Naive B cell (primary cell): ENCODE measurements at regions not wholly inside any gene's neighbourhood (a gene's known extent, or its start where the extent isn't known, plus 50 kb on each side); places are given as distances from the start of the nearest gene placed in this dataset.

Experiments
- ATAC-seq, 2 donors: fragments of 150-1000 bp; cut with Tn5 transposase; 2 replicates each; pipeline ENCODE4 v1.10.0; 2021; ENCODE audit warnings: low read depth in 2 of 2, mild to moderate bottlenecking in 2 of 2, moderate library complexity in 2 of 2
- DNase-seq: peaks from one replicate; pipeline ENCODE4 v3.0.0; 2022
- H3K27ac Mint-ChIP-seq, 6 donors: one replicate each; pipeline ENCODE4 v1.8.0; 2020 to 2022; ENCODE audit warnings: mild to moderate bottlenecking in 6 of 6, mixed read lengths in 6 of 6, moderate library complexity in 5 of 6, inconsistent platforms in 2 of 6
- H3K27me3 Mint-ChIP-seq, 3 donors: one replicate each; pipeline ENCODE4 v1.8.0; 2021 to 2022; ENCODE audit warnings: mixed read lengths in 3 of 3, mild to moderate bottlenecking in 1 of 3
- H3K36me3 Mint-ChIP-seq, 2 donors: one replicate each; pipeline ENCODE4 v1.8.0; 2020 to 2022; ENCODE audit warnings: mixed read lengths in 2 of 2, inconsistent platforms in 1 of 2, mild to moderate bottlenecking in 1 of 2
- H3K4me1 Mint-ChIP-seq, 3 donors: one replicate each; pipeline ENCODE4 v1.8.0; 2020 to 2022; ENCODE audit warnings: mixed read lengths in 3 of 3, inconsistent platforms in 1 of 3, mild to moderate bottlenecking in 1 of 3, moderate library complexity in 1 of 3
- H3K4me3 Mint-ChIP-seq, 8 donors: one replicate each; pipeline ENCODE4 v1.8.0; 2020 to 2022; ENCODE audit warnings: mild to moderate bottlenecking in 8 of 8, mixed read lengths in 8 of 8, moderate library complexity in 8 of 8, inconsistent platforms in 2 of 8
- H3K9me3 Mint-ChIP-seq, 7 donors: one replicate each; pipeline ENCODE4 v1.8.0; 2020 to 2022; ENCODE audit warnings: mixed read lengths in 7 of 7, mild to moderate bottlenecking in 5 of 7, inconsistent platforms in 2 of 7, moderate library complexity in 1 of 7

GRCh38 chr2:12081481-12082210, 335.2 kb downstream of the LPIN1 start:
- Mint-ChIP-seq H3K27ac (no peak overlapping the region), H3K27me3 (no peaks in the 10 kb centered on the region), H3K4me1 (peaks cover 22 to 34% (median 26%) of the 10 kb centered on the region in 3 donors), H3K4me3 (no peak overlapping the region), H3K36me3 (no peaks in the 10 kb centered on the region), H3K9me3 (peaks cover 0 to 4% (median 0%) of the 10 kb centered on the region in 7 donors)
- DNase-seq (no peak), ATAC-seq (no peak)

GRCh38 chr2:12083081-12083581, 336.7 kb downstream of the LPIN1 start:
- H3K27me3 Mint-ChIP-seq = no peaks in the 10 kb centered on the region

GRCh38 chr2:12083713-12084419, 337.4 kb downstream of the LPIN1 start:
- no peak for DNase-seq
- peak overlapping the region in 1 of 6 donors; percentile 68 for H3K27ac Mint-ChIP-seq
- H3K4me3 Mint-ChIP-seq = no peak overlapping the region

More at GRCh38 chr2:12083081-12083581, 336.7 kb downstream of the LPIN1 start:
- ATAC-seq (no peak), DNase-seq (no peak)
- peaks cover 0 to 4% (median 0%) of the 10 kb centered on the region in 7 donors for H3K9me3 Mint-ChIP-seq
- H3K4me3 Mint-ChIP-seq = no peak overlapping the region
- no peaks in the 10 kb centered on the region for H3K36me3 Mint-ChIP-seq
- peaks cover 25 to 29% (median 26%) of the 10 kb centered on the region in 3 donors for H3K4me1 Mint-ChIP-seq
- no peak overlapping the region for H3K27ac Mint-ChIP-seq

GRCh38 chr2:12087175-12087574, 340.7 kb downstream of the LPIN1 start:
- Mint-ChIP-seq H3K4me1 (peaks cover 24 to 49% (median 26%) of the 10 kb centered on the region in 3 donors), H3K27ac (peak overlapping the region in 3 of 6 donors; percentile 30 to 91 (median 48)), H3K4me3 (no peak overlapping the region), H3K36me3 (no peaks in the 10 kb centered on the region), H3K27me3 (no peaks in the 10 kb centered on the region), H3K9me3 (no peaks in the 10 kb centered on the region)
- ATAC-seq = peak; percentile 65 to 83
- no peak for DNase-seq

More at GRCh38 chr2:12083713-12084419, 337.4 kb downstream of the LPIN1 start:
- Mint-ChIP-seq H3K9me3 (peaks cover 0 to 4% (median 0%) of the 10 kb centered on the region in 7 donors), H3K4me1 (peaks cover 20 to 34% (median 22%) of the 10 kb centered on the region in 3 donors), H3K36me3 (no peaks in the 10 kb centered on the region), H3K27me3 (no peaks in the 10 kb centered on the region)
- ATAC-seq = no peak

- Mint-ChIP-seq H3K9me3 (no peaks in the 10 kb centered on the region), H3K27me3 (no peaks in the 10 kb centered on the region), H3K27ac (peak overlapping the region in 2 of 6 donors; percentile 48 to 62), H3K4me1 (peaks cover 24 to 52% (median 26%) of the 10 kb centered on the region in 3 donors), H3K36me3 (no peaks in the 10 kb centered on the region), H3K4me3 (no peak overlapping the region)
- ATAC-seq (no peak), DNase-seq (no peak)
Observed at GRCh38 chr2:12087671-12088380, 341.4 kb downstream of the LPIN1 start.

- Mint-ChIP-seq H3K27me3 (no peaks in the 10 kb centered on the region), H3K4me3 (no peak overlapping the region), H3K4me1 (peaks cover 21 to 48% (median 26%) of the 10 kb centered on the region in 3 donors), H3K27ac (peak overlapping the region in 3 of 6 donors; percentile 4 to 34 (median 34)), H3K36me3 (no peaks in the 10 kb centered on the region), H3K9me3 (peaks cover 0 to 2% (median 0%) of the 10 kb centered on the region in 7 donors)
- no peak for DNase-seq
- no peak for ATAC-seq
Observed at GRCh38 chr2:12089001-12089400, 342.6 kb downstream of the LPIN1 start.

- Mint-ChIP-seq H3K9me3 (peaks cover 0 to 6% (median 0%) of the 10 kb centered on the region in 7 donors), H3K4me1 (peaks cover 24 to 52% (median 26%) of the 10 kb centered on the region in 3 donors), H3K36me3 (no peaks in the 10 kb centered on the region), H3K27me3 (no peaks in the 10 kb centered on the region), H3K4me3 (no peak overlapping the region), H3K27ac (peak overlapping the region in 2 of 6 donors; percentile 34)
- no peak for DNase-seq
- ATAC-seq = no peak
Observed at GRCh38 chr2:12089496-12089895, 343.1 kb downstream of the LPIN1 start.

- H3K27ac Mint-ChIP-seq = no peak overlapping the region
- DNase-seq (no peak), ATAC-seq (no peak)
- no peak overlapping the region for H3K4me3 Mint-ChIP-seq
- no peaks in the 10 kb centered on the region for H3K36me3 Mint-ChIP-seq
- H3K9me3 Mint-ChIP-seq = peaks cover 0 to 6% (median 0%) of the 10 kb centered on the region in 7 donors
- H3K27me3 Mint-ChIP-seq = no peaks in the 10 kb centered on the region
- H3K4me1 Mint-ChIP-seq = peaks cover 24 to 52% (median 26%) of the 10 kb centered on the region in 3 donors
Observed at GRCh38 chr2:12090072-12090471, 343.6 kb downstream of the LPIN1 start.

- peak overlapping the region in 1 of 6 donors; percentile 16 for H3K27ac Mint-ChIP-seq
- no peak overlapping the region for H3K4me3 Mint-ChIP-seq
- peaks cover 24 to 52% (median 25%) of the 10 kb centered on the region in 3 donors for H3K4me1 Mint-ChIP-seq
- ATAC-seq = no peak
- no peaks in the 10 kb centered on the region for H3K36me3 Mint-ChIP-seq
- DNase-seq = no peak
- peaks cover 0 to 6% (median 0%) of the 10 kb centered on the region in 7 donors for H3K9me3 Mint-ChIP-seq
- H3K27me3 Mint-ChIP-seq = no peaks in the 10 kb centered on the region
Observed at GRCh38 chr2:12090590-12090989, 344.2 kb downstream of the LPIN1 start.

GRCh38 chr2:12091201-12091806, 344.9 kb downstream of the LPIN1 start:
- Mint-ChIP-seq H3K9me3 (peaks cover 0 to 6% (median 0%) of the 10 kb centered on the region in 7 donors), H3K4me3 (peak overlapping the region in 1 of 8 donors; percentile 56), H3K27ac (no peak overlapping the region), H3K36me3 (no peaks in the 10 kb centered on the region), H3K4me1 (peaks cover 24 to 54% (median 24%) of the 10 kb centered on the region in 3 donors), H3K27me3 (no peaks in the 10 kb centered on the region)
- DNase-seq (no peak), ATAC-seq (no peak)

GRCh38 chr2:12094134-12094533, 347.7 kb downstream of the LPIN1 start:
- H3K27me3 Mint-ChIP-seq = no peaks in the 10 kb centered on the region
- H3K4me3 Mint-ChIP-seq = no peak overlapping the region
- DNase-seq (no peak), ATAC-seq (no peak)
- H3K4me1 Mint-ChIP-seq = peaks cover 16 to 47% (median 20%) of the 10 kb centered on the region in 3 donors
- H3K36me3 Mint-ChIP-seq = no peaks in the 10 kb centered on the region
- H3K27ac Mint-ChIP-seq = peak overlapping the region in 1 of 6 donors; percentile 66
- peaks cover 0 to 6% (median 0%) of the 10 kb centered on the region in 7 donors for H3K9me3 Mint-ChIP-seq

GRCh38 chr2:12096051-12096787, 349.8 kb downstream of the LPIN1 start:
- no peaks in the 10 kb centered on the region for H3K27me3 Mint-ChIP-seq
- no peaks in the 10 kb centered on the region for H3K36me3 Mint-ChIP-seq
- H3K4me3 Mint-ChIP-seq = no peak overlapping the region
- H3K27ac Mint-ChIP-seq = peak overlapping the region in 1 of 6 donors; percentile 80
- peaks cover 0 to 6% (median 0%) of the 10 kb centered on the region in 7 donors for H3K9me3 Mint-ChIP-seq
- no peak for DNase-seq
- H3K4me1 Mint-ChIP-seq = peaks cover 20 to 43% (median 24%) of the 10 kb centered on the region in 3 donors
- ATAC-seq = no peak
